Erythroblast (primary cell): ENCODE measurements at regions not wholly inside any gene's neighbourhood (a gene's known extent, or its start where the extent isn't known, plus 50 kb on each side); places are given as distances from the start of the nearest gene placed in this dataset.

Experiments
- GATA1 ChIP-seq: IDR thresholded peaks from 2 replicates; pipeline ENCODE4 v1.6.1; 2011; ENCODE audit warnings: low read depth, mild to moderate bottlenecking, control low read depth, low read length, moderate library complexity
- POLR2A ChIP-seq: IDR thresholded peaks from 2 replicates; pipeline ENCODE4 v1.6.1; 2011; ENCODE audit warnings: mild to moderate bottlenecking, low read length

- no peak for TF ChIP-seq POLR2A
- no peak for TF ChIP-seq GATA1
Measured at GRCh38 chr11:62035293-62035692, 67.9 kb upstream of the FTH1 start.
